GM20000 (cell line): ENCODE measurements at regions not wholly inside any gene's neighbourhood (a gene's known extent, or its start where the extent isn't known, plus 50 kb on each side); places are given as distances from the start of the nearest gene placed in this dataset.

Experiments
- DNase-seq: peaks from one replicate; pipeline ENCODE4 v3.0.0; 2012; ENCODE audit warnings: low spot score
- CTCF ChIP-seq: IDR thresholded peaks from 2 replicates; pipeline ENCODE4 v1.5.1; 2012; ENCODE audit warnings: mild to moderate bottlenecking, control low read depth; ENCODE audit errors: extremely low read depth, missing control alignments

GRCh38 chr7:45404622-45405021 lies 169.5 kb upstream of the ADCY1 start:
- no peak for DNase-seq
- TF ChIP-seq CTCF, result no peak

- no peak for TF ChIP-seq CTCF
- DNase-seq, result no peak
These were observed 166.3 kb upstream of the ADCY1 start for GRCh38 chr7:45407730-45408408.

GRCh38 chr7:45408409-45408737 lies 165.8 kb upstream of the ADCY1 start:
- no peak for DNase-seq
- TF ChIP-seq CTCF, result no peak

- DNase-seq, result no peak
- TF ChIP-seq CTCF, result no peak
These were observed 163.3 kb upstream of the ADCY1 start for GRCh38 chr7:45410893-45411292.

GRCh38 chr7:45413419-45413818 lies 160.7 kb upstream of the ADCY1 start:
- no peak for DNase-seq
- no peak for TF ChIP-seq CTCF

GRCh38 chr7:45414226-45414625 lies 159.9 kb upstream of the ADCY1 start:
- no peak for TF ChIP-seq CTCF
- DNase-seq, result no peak

GRCh38 chr7:45415265-45415664 lies 158.9 kb upstream of the ADCY1 start:
- no peak for DNase-seq
- no peak for TF ChIP-seq CTCF

- TF ChIP-seq CTCF, result no peak
- DNase-seq, result no peak
These were observed 157.3 kb upstream of the ADCY1 start for GRCh38 chr7:45416846-45417245.
